HFFc6 (cell line): ENCODE measurements at regions not wholly inside any gene's neighbourhood (a gene's known extent, or its start where the extent isn't known, plus 50 kb on each side); places are given as distances from the start of the nearest gene placed in this dataset.

ENCODE experiments used
- DNase-seq: peaks from one replicate; pipeline ENCODE4 v3.0.0-alpha.2; 2018
- H3K27ac Mint-ChIP-seq: 2 replicates; pipeline ENCODE4 v1.8.0; 2020; ENCODE audit warnings: mild to moderate bottlenecking, mixed read lengths
- H3K27me3 Mint-ChIP-seq: 2 replicates; pipeline ENCODE4 v1.8.0; 2021; ENCODE audit warnings: mild to moderate bottlenecking, moderate library complexity, mixed read lengths; ENCODE audit not compliant: insufficient read depth
- H3K36me3 Mint-ChIP-seq: 2 replicates; pipeline ENCODE4 v1.8.0; 2021; ENCODE audit warnings: low read depth, mixed read lengths
- H3K4me1 Mint-ChIP-seq: 2 replicates; pipeline ENCODE4 v1.8.0; 2020; ENCODE audit warnings: low read depth, mixed read lengths
- H3K4me3 Mint-ChIP-seq: 2 replicates; pipeline ENCODE4 v1.8.0; 2020; ENCODE audit warnings: mild to moderate bottlenecking, moderate library complexity, mixed read lengths
- H3K9me3 Mint-ChIP-seq: 2 replicates; pipeline ENCODE4 v1.8.0; 2020; ENCODE audit warnings: mild to moderate bottlenecking, mixed read lengths
- TF ChIP-seq, protein P1 (sequence below): fragments of 200-600 bp; sonication (generic); IDR thresholded peaks from 2 replicates; pipeline ENCODE4 v1.5.0; 2021; ENCODE audit warnings: antibody characterized with exemption, mild to moderate bottlenecking

DNA sequence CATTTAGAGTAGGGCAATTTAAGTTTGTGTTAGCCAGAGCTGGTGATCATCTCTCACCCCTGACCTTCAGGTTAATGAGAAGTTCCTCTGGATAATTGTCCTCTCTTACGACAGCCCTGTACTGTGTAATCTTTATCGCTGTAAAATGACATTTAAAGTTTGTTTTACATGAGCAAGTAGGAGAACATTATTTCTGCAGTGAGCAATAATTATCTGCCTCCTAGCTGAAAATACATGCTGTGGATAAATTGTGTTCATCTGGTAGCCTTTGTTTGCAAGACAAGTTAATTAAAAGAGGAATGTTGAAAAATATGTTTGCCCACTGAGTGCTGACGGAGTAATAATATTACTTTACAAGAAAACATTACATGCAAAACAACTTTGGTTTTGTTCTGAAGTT is 1083.8 kb upstream of the NUDT12 start:
- Mint-ChIP-seq H3K27ac (no peak overlapping the region), H3K4me3 (no peak overlapping the region), H3K36me3 (no peaks in the 10 kb centered on the region), H3K4me1 (no peaks in the 10 kb centered on the region), H3K9me3 (peaks cover 30% of the 10 kb centered on the region), H3K27me3 (no peaks in the 10 kb centered on the region)
- TF ChIP-seq, protein P1, sequence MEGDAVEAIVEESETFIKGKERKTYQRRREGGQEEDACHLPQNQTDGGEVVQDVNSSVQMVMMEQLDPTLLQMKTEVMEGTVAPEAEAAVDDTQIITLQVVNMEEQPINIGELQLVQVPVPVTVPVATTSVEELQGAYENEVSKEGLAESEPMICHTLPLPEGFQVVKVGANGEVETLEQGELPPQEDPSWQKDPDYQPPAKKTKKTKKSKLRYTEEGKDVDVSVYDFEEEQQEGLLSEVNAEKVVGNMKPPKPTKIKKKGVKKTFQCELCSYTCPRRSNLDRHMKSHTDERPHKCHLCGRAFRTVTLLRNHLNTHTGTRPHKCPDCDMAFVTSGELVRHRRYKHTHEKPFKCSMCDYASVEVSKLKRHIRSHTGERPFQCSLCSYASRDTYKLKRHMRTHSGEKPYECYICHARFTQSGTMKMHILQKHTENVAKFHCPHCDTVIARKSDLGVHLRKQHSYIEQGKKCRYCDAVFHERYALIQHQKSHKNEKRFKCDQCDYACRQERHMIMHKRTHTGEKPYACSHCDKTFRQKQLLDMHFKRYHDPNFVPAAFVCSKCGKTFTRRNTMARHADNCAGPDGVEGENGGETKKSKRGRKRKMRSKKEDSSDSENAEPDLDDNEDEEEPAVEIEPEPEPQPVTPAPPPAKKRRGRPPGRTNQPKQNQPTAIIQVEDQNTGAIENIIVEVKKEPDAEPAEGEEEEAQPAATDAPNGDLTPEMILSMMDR = no peak
- no peak for DNase-seq

- Mint-ChIP-seq H3K27ac (no peak overlapping the region), H3K36me3 (no peaks in the 10 kb centered on the region), H3K4me3 (no peak overlapping the region), H3K27me3 (no peaks in the 10 kb centered on the region), H3K9me3 (peaks cover 24% of the 10 kb centered on the region), H3K4me1 (no peaks in the 10 kb centered on the region)
- DNase-seq = no peak
- TF ChIP-seq, protein P1 = no peak
These were observed 1080.7 kb upstream of the NUDT12 start for GRCh38 chr5:104643320-104643719.

DNA sequence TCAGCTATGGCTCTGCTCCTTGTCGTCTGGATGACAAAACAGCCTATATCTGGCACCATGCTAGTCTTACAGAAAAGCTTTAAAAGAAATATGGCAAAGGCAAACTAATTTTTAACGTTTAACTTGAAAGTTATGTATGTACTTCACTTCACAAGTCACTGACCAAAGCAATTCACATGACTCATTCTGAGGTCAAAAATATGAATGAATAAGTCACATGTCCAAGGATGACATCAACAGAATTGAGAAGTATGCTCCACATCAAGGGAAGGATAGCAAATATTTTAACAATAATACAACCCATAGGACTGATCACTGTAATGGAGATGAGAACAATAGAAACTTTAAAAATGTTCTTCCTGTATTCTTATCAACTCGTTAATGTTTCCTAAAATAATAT is 1072.6 kb upstream of the NUDT12 start:
- TF ChIP-seq, protein P1 = no peak
- Mint-ChIP-seq H3K27me3 (no peaks in the 10 kb centered on the region), H3K36me3 (no peaks in the 10 kb centered on the region), H3K9me3 (no peaks in the 10 kb centered on the region), H3K4me1 (no peaks in the 10 kb centered on the region), H3K27ac (no peak overlapping the region), H3K4me3 (no peak overlapping the region)
- no peak for DNase-seq

DNA sequence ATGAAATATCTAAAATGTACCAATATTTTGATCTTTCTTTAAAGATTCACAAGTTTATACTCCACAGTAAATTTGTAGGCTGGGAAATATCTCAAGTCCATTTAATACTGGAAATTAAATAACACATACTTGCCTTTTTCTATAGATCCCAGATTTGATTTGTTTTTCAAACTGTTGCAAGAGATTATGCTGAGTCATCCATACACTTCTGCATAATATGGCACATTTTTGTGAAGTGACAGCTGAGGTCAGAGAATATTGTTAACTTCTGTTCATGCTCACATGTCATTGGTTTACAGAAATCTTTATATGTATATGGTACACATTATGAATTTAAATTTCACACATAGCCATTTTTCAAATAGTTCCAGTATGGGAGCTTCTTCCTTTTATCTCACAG is 1066.3 kb upstream of the NUDT12 start:
- Mint-ChIP-seq H3K27me3 (no peaks in the 10 kb centered on the region), H3K27ac (no peak overlapping the region), H3K9me3 (peaks cover 25% of the 10 kb centered on the region), H3K4me3 (no peak overlapping the region), H3K4me1 (no peaks in the 10 kb centered on the region), H3K36me3 (no peaks in the 10 kb centered on the region)
- TF ChIP-seq, protein P1 = no peak
- DNase-seq = no peak

DNA sequence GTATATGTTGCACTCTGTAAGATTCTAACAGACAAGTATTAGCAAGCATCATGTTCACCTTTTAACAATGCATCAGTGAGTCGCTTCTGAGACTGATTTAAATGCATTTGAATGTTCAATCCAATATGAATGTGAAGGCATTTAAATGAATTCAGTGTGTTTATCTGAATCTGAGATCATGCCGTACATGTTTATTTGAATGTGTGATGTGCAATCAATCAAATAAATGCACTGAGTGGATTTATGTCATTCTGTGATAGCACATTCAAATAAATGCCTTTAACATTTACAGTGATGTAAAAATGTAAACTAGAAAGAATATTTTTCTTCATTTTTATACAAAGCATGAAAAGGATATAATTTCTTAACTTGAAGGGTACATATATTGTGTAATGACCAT is 1063.5 kb upstream of the NUDT12 start:
- TF ChIP-seq, protein P1 = no peak
- H3K27ac Mint-ChIP-seq = no peak overlapping the region
- no peak for DNase-seq
- no peak overlapping the region for H3K4me3 Mint-ChIP-seq
- no peaks in the 10 kb centered on the region for H3K27me3 Mint-ChIP-seq
- H3K36me3 Mint-ChIP-seq = no peaks in the 10 kb centered on the region
- peaks cover 34% of the 10 kb centered on the region for H3K9me3 Mint-ChIP-seq
- H3K4me1 Mint-ChIP-seq = no peaks in the 10 kb centered on the region

DNA sequence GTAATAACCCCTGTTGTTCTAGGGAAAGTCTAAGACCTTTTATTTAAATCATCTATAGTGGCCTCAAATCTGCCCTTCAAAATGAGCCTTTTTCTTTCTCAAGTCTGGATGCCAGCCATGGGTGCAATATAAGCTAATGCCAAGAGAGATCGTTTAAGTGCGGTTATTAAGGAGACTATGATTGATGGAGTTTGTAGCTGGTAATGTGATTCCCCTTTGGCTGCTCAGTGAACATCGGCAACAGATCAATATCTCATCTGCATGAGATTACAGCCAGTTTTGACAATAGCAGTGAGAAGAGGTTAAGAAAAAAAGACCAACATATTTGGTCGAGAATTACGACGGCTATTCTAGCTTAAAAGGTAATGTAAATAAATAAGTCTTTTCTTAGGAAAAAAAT is 1049.4 kb upstream of the NUDT12 start:
- no peaks in the 10 kb centered on the region for H3K4me1 Mint-ChIP-seq
- no peak for DNase-seq
- TF ChIP-seq, protein P1 = no peak
- H3K36me3 Mint-ChIP-seq = no peaks in the 10 kb centered on the region
- no peaks in the 10 kb centered on the region for H3K27me3 Mint-ChIP-seq
- no peak overlapping the region for H3K27ac Mint-ChIP-seq
- H3K9me3 Mint-ChIP-seq = peaks cover 28% of the 10 kb centered on the region; the same call in 1 of the 2 replicates
- no peak overlapping the region for H3K4me3 Mint-ChIP-seq
